NCI-H526 treated with DMSO at 0.1 percent for 48 hours (cell line): ENCODE measurements at regions not wholly inside any gene's neighbourhood (a gene's known extent, or its start where the extent isn't known, plus 50 kb on each side); places are given as distances from the start of the nearest gene placed in this dataset.

Source experiments
- DNase-seq: peaks from one replicate; lab custom pipeline; 2025; lab: John Stamatoyannopoulos, UW

- DNase-seq = no peak
These were observed 94.8 kb downstream of the INHBB start for GRCh38 chr2:120440521-120441350.

- DNase-seq = no peak
These were observed 95.4 kb downstream of the INHBB start for GRCh38 chr2:120441351-120441700.

DNA sequence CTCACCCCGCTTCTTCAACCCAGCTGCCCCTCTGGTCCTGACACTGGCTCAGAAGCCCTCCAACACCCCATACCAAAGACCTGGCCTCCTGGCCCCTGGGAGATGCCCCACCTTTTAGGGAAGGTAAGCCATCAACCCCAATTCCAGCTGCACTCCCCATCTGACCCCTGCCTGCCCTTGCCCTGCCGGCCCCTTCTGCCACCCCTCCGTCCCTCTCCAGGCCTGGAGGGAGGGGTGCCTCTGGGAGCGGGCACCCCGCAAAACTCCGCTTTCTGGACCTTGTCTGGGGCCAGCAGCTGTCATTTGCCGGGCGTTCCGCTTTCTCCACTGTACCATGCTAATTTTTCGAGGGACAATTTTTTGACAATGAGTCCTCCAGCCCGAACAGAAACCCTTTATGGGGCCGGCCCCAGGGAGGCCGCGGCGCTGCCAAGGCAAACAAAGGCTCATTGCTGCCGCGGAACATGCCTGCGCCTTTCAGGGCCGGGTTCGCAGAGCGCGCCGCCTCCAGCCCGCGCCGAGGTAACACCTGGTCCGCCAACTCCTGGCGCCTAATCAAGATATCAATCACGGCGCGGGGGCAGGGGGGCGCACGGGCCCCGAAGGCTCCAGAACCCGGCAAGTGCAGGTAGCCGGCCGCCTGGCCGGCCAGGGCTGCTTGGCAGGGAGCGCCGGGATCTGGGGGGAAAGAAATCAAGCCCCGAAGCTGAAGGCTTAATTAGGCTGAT lies 96.0 kb downstream of the INHBB start:
- peak; percentile 41 for DNase-seq

- no peak for DNase-seq
These were observed 96.6 kb downstream of the INHBB start for GRCh38 chr2:120442541-120442922.

DNA sequence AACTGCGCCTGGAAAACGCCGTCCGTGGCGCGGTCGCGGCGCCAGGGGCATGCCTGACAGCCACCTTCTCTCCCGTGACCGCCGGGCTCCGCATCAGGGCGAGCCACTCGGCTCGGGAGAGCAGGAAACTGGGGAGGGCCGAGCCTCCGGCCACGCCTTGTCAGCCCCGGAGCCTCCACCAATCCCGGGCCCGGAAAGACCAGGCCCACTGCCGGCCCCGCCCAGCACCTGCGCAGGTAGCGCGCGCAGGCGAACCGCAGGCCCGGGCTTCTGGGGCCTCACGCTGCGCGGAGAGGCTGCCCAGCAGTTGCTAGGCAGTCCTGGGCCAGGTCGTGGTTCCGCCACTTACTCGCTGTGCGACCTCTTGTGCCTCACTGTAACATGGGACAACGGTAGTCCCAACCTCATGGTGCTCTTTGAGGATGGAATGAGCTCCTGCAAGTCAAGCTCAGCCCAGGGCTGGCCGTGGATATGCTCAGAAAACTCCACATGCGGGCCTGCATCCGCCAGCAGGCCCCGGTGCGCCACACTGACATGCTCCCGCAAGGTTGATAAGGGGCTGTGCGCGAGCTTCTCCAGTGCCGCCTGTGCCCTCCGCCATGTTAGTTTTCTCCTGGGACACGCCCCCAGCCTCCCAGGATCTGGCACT lies 97.1 kb downstream of the INHBB start:
- DNase-seq = peak; percentile 47

GRCh38 chr2:120443946-120444345 lies 98.0 kb downstream of the INHBB start:
- no peak for DNase-seq

- DNase-seq = no peak
These were observed 98.8 kb downstream of the INHBB start for GRCh38 chr2:120444691-120445240.

DNA sequence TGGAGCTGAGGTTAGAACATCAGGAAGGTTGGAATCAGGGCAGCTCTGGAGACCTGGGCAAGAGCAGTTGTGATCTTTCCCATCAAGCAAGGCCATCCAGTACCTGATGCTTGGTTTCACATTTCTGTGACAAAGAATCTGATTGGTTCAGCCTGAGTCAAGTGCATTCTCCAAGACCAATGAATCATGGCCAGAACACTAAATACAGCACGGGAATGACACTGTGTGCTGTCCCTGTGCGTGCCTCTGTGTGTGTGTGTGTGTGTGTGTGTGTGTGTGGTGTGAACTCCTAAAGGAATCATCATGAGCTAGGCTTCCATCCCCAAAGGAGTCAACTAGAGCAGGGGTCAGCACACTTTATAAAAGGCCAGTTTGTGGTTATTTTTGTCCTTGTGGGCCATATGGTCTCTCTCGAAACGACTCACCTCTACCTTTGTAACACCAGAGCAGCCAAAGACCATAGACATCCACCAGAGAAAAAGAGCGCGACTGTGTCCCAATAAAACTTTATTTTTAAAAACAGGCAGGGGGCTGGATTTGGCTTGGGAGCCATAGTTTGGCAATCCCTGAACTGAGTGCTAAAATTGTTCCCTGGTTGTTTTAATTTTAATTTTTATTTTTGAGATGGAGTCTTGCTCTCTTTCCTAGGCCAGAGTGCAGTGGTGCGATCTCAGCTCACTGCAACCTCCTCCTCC lies 99.7 kb downstream of the INHBB start:
- DNase-seq = no peak

GRCh38 chr2:120446236-120447126 lies 100.5 kb downstream of the INHBB start:
- no peak for DNase-seq

- no peak for DNase-seq
These were observed 101.3 kb downstream of the INHBB start for GRCh38 chr2:120447127-120447785.

GRCh38 chr2:120448436-120448835 lies 102.5 kb downstream of the INHBB start:
- DNase-seq = no peak

DNA sequence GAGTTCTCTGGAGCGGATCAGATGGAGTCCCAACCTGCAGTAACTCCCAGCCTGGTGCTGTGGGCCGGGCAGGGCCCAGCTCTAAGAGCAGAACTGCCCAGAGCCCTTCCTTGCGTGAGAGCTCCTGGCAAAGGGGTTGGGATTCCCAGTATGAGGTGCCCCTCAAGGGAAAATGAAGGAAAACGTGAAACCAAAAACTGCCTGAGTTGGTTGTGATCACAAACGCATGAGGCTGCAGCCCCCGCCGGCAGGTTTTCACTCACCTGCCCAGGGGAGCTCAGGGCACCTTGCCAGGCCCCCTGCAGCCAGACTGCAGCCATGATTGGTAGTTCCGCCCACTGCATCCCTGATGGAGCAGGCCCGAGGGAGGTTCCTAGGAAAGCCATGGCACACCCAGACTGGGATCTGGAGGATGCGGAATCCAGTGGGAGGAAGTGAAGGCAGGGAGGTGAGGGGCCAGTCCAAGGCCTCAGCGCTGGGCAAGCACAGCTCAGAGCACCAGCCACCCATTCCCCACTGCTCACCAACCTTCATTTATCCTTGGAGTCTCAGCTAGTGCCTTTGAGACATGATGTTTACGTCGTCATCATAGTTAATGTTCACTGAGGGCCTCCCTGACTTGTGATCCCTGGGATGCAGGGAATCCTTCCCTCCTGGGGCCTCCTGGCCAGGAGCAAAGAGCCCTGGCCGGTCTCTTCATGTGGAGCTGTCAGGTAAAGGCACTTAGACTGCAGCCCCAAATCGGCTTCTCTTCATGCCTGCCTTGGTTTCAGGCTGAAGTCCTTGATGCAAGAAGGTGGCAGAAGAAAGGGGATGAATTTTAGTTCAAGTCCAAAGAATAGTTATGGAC lies 103.2 kb downstream of the INHBB start:
- no peak for DNase-seq

DNA sequence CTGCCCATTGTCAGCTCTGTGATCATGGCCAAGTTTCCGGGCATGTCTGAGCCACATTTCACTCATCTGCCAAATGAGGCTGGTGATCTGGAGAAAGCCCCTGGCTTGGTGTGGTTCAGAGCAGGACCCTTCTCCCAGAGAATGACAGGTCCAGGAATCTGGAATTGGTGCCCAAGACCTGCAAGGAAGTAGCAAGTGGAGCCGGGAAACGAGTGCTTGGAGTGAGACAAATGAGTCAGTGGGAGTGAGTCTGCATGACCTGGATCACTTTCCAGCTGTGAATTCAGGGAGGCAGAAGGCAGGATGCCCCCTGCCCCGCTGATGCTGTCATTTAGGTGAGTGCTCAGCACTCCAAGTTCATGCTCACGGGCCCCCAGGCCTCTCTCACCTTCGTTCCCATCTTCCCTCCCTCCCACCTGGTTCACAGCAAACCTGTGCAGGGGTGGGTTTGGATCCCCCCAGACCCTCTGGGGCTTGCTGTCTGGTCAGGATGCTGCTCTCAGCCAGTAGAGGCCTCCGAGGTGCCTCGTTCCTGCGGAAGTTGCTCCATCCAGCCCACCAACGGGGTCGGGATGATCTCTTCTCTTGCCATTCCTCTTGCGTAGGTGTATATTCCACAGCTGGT lies 104.4 kb downstream of the INHBB start:
- DNase-seq = no peak

- DNase-seq = no peak
These were observed 105.4 kb downstream of the INHBB start for GRCh38 chr2:120451334-120451733.

- no peak for DNase-seq
These were observed 106.2 kb downstream of the INHBB start for GRCh38 chr2:120452131-120452530.

- no peak for DNase-seq
These were observed 107.2 kb downstream of the INHBB start for GRCh38 chr2:120452945-120453634.

DNA sequence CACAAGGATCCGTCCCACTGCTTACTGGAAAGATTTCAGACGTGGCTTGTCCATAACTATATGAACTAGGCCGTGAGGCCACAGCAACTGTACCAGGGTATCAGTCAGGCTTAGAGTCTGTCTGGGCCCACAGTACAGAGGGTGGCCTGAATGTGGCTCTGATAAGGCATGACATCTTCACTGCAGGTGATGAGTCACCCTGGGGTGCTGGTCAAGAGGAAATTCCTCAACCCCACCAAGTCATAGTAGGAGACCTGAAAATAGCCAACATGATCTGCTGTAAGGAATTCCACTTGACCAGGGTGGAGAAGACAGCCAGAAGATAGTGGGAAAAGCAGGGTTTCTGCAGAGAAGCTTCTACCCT lies 107.7 kb downstream of the INHBB start:
- DNase-seq = no peak

DNA sequence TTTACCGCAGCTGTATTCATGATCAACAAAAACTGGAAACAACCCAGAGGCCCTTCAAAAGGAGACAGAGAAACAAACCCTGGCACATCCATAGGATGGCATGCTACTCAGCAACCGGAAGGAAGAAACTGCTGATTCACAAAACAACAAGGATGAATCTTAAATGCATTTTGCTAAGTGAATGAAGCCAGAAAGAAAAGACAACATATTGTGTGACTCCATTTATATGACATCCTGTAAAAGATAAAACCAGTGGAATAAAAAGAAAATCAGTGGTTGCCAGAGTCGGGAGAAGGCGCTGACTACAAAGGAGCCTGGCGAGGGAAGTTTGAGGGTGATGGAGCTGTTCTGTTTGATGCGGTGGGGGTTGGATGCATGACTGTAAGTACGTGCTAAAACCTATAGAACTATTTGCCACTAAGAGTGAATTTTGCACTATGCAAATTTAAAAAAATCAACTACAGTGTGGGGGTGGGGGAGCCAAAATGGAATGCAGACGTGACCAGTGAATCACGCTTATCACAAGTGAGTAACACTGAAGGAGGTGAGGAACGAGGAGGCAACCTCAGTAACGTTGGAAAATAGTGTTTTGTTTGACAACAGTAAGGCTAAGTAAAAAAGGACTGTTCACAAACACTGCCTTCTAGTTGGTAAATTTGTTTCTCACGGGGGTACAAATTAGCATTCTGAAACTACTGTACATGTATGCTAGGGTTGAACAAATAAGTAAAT lies 108.9 kb downstream of the INHBB start:
- no peak for DNase-seq
